BJ (cell line): ENCODE measurements at regions not wholly inside any gene's neighbourhood (a gene's known extent, or its start where the extent isn't known, plus 50 kb on each side); places are given as distances from the start of the nearest gene placed in this dataset.
A peak's percentile ranks its signal among the peaks of the same experiment; 100 is the strongest.

Experiments used
- CTCF ChIA-PET: fragments of 350-600 bp; formaldehyde crosslinking; extraction: SDS; loops from one replicate; lab custom pipeline; 2021; ENCODE audit warnings: antibody characterized with exemption, inconsistent platforms; lab: Yijun Ruan, JAX
- POLR2A ChIA-PET: fragments of 300-600 bp; sonication (Branson Sonifier 250); formaldehyde crosslinking; extraction: SDS; loops from one replicate; lab custom pipeline; 2021; ENCODE audit warnings: antibody characterized with exemption; lab: Charles Lee
- DNase-seq: peaks from one replicate; pipeline ENCODE4 v3.0.0-alpha.2; 2011; ENCODE audit warnings: low read depth
- H3K27me3 ChIP-seq: 2 replicates; pipeline ENCODE4 v1.6.0; 2011; ENCODE audit warnings: low read length; ENCODE audit not compliant: control insufficient read depth, insufficient read depth
- H3K36me3 ChIP-seq: 2 replicates; pipeline ENCODE4 v1.5.1; 2011; ENCODE audit warnings: low read length; ENCODE audit not compliant: control insufficient read depth, insufficient read depth
- H3K4me3 ChIP-seq: 2 replicates; pipeline ENCODE4 v1.5.1; 2011; ENCODE audit warnings: low read depth, mild to moderate bottlenecking, control low read depth, low read length
- CTCF ChIP-seq: IDR thresholded peaks from 2 replicates; pipeline ENCODE4 v1.5.1; 2011; ENCODE audit warnings: low read depth, mild to moderate bottlenecking, control low read depth, inconsistent platforms, low read length, moderate library complexity; ENCODE audit not compliant: insufficient read depth

DNA sequence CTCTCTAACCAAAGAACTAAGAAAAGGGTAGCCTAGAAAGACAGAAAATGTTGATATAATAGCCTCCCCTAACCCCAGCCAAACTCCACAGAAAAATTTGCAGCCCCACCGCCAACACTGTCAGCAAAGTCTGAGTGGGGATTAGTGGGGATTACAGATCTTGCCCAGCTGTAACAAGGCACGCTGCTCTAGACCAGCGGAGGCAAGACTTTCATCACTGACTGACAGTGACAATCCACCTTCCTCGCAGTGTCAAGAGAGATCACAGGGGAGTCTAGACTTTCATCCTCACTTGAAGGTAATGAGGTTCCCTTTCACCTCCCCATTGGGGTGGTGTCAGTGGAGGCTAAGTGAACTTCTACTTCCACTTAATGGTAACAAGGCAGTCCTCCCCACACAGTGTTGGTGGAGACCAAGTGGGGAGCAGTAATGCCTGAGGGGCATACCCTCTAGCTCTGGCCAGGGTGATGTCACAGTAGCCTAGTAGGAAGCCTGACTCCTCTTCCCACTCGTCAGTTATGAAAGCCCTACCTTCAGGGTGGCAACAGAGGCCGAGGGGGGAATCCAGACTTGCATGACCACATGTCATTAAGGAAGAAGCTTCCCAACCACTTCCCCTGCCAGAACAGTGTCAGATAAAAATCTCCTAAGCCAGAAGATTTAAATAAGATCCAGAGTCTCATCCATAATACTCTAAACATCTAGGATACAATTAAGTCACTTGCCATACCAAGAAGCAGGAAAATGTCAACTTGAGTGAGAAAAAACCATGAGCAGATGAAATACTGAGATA, 91.7 kb upstream of the RASSF8 start:
- peak; percentile 25 for DNase-seq
- POLR2A ChIA-PET, result no interaction called here

GRCh38 chr12:25868193-25868592, 90.3 kb upstream of the RASSF8 start:
- Histone ChIP-seq H3K27me3 (no peaks in the 10 kb centered on the region), H3K4me3 (no peak overlapping the region), H3K36me3 (no peaks in the 10 kb centered on the region)
- CTCF ChIA-PET, result no interaction called here
- POLR2A ChIA-PET, result no interaction called here
- no peak for DNase-seq
- no peak for TF ChIP-seq CTCF

More for the DNA sequence above, 91.7 kb upstream of the RASSF8 start:
- CTCF ChIA-PET, result no interaction called here
- H3K4me3 ChIP-seq, result no peak overlapping the region
- no peak for TF ChIP-seq CTCF
- H3K36me3 ChIP-seq, result no peaks in the 10 kb centered on the region
- no peaks in the 10 kb centered on the region for H3K27me3 ChIP-seq

GRCh38 chr12:25872137-25872536, 86.3 kb upstream of the RASSF8 start:
- Histone ChIP-seq H3K27me3 (no peaks in the 10 kb centered on the region), H3K36me3 (no peaks in the 10 kb centered on the region), H3K4me3 (no peak overlapping the region)
- DNase-seq, result no peak
- CTCF ChIA-PET, result no interaction called here
- POLR2A ChIA-PET, result no interaction called here
- no peak for TF ChIP-seq CTCF

DNA sequence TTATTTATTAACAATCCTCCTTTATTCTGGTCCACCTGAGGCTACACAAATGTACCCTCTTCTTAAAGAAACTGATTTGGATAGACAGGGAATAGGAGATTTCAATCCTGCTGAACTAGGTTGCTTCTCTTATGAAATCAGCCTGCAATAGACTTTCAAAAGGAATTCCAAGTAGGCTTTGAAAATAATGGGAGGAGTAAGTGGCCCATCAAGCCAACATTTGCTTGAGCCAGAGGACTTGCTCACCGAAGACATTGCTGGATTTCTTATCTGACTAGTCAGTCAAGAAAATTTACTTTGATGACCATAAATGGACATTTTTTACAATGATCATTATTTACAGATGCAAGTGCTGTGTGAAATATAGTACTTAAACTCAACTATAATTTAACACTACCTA, 82.8 kb upstream of the RASSF8 start:
- ChIA-PET POLR2A (no interaction called here), CTCF (no interaction called here)
- Histone ChIP-seq H3K4me3 (no peak overlapping the region), H3K27me3 (no peaks in the 10 kb centered on the region), H3K36me3 (no peaks in the 10 kb centered on the region)
- DNase-seq, result no peak
- no peak for TF ChIP-seq CTCF

DNA sequence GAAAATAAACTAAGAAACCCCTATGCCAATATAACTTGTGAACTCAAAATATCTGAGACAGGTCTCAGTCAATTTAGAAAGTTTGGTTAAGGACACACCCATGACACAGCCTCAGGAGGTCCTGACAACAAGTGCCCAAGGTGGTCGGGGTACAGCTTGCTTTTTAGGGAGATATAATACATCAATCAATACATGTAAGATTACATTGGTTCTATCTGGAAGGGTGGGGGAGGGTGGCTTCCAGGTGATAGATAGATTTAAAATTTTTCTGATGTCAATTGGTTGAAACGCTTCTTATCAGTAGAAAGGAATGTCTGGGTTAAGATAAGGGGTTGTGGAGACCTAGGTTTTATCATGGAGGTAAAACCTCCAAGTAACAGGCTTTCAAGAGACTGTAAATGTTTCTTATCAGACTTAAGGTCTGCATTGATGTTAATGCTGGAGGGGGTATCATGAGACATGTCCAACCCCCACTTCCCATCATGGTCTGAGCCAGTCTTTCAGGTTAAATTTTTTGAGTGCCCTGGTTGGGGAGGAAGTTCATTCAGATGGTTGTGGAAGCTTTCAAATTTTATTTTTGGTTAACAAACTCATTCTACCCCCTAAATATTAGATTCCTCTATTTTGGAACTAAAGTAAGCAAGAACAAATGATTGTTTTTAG, 82.0 kb upstream of the RASSF8 start:
- no peak for TF ChIP-seq CTCF
- no peak for DNase-seq
- ChIA-PET POLR2A (no interaction called here), CTCF (interaction anchor here (1.2 kb wide), 1 partner anchor 9 kb away, joined by 3 read pairs; no protein-coding TSS in a partner anchor)
- H3K4me3 ChIP-seq, result no peak overlapping the region
- no peaks in the 10 kb centered on the region for H3K36me3 ChIP-seq
- H3K27me3 ChIP-seq, result no peaks in the 10 kb centered on the region
